Sigmoid colon (tissue), 4 donors: ENCODE measurements at regions not wholly inside any gene's neighbourhood (a gene's known extent, or its start where the extent isn't known, plus 50 kb on each side); places are given as distances from the start of the nearest gene placed in this dataset.

ENCODE experiments used
- EP300 ChIP-seq, 4 donors: sonication (generic); formaldehyde crosslinking; IDR thresholded peaks; one replicate each; pipeline ENCODE4 v1.6.1; 2017; ENCODE audit warnings: antibody characterized with exemption in 4 of 4
- POLR2A ChIP-seq, 2 donors: fragments of 450-650 bp; IDR thresholded peaks; one replicate each; pipeline ENCODE4 v1.6.1; 2016; ENCODE audit warnings: antibody characterized with exemption in 2 of 2, mild to moderate bottlenecking in 2 of 2, moderate library complexity in 2 of 2
- POLR2AphosphoS5 ChIP-seq, 4 donors: sonication (generic); formaldehyde crosslinking; IDR thresholded peaks; one replicate each; pipeline ENCODE4 v1.6.1; 2017; ENCODE audit warnings: antibody characterized with exemption in 4 of 4
- TF ChIP-seq, protein P1 (sequence below), 4 experiments: fragments of 450-650 bp in 3 of 4; fragments of 200-600 bp in 1 of 4; IDR thresholded peaks; one replicate each; pipeline ENCODE4 v1.5.1; 2016 to 2019; ENCODE audit warnings: antibody characterized with exemption in 4 of 4, mild to moderate bottlenecking in 3 of 4, moderate library complexity in 2 of 4

DNA sequence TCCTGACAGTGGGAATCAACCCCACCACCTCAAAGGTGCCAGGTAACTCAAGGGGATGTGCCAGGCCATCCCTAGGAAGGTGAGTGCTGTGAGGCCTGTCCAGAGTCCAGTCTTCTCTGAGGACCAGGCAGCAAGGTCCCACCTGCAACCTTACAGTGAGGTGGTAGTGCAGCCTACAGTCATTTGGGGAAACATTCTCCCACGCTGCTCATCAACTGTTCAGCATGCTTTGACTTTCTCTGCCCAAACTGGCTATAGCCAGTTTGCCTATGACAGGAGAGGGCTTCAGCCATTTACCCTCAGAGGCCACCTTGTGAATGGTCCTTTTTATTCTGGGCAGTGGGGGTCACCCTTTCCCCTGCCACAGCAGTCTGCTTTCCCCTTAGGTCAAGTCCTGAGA is 81.9 kb downstream of the ATPSCKMT start:
- TF ChIP-seq, protein P1, sequence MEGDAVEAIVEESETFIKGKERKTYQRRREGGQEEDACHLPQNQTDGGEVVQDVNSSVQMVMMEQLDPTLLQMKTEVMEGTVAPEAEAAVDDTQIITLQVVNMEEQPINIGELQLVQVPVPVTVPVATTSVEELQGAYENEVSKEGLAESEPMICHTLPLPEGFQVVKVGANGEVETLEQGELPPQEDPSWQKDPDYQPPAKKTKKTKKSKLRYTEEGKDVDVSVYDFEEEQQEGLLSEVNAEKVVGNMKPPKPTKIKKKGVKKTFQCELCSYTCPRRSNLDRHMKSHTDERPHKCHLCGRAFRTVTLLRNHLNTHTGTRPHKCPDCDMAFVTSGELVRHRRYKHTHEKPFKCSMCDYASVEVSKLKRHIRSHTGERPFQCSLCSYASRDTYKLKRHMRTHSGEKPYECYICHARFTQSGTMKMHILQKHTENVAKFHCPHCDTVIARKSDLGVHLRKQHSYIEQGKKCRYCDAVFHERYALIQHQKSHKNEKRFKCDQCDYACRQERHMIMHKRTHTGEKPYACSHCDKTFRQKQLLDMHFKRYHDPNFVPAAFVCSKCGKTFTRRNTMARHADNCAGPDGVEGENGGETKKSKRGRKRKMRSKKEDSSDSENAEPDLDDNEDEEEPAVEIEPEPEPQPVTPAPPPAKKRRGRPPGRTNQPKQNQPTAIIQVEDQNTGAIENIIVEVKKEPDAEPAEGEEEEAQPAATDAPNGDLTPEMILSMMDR (IDR thresholded peaks at IDR 0.05): no peak
- no peak for TF ChIP-seq EP300 (IDR thresholded peaks at IDR 0.05)
- TF ChIP-seq POLR2A (IDR thresholded peaks at IDR 0.05): no peak
- no peak for TF ChIP-seq POLR2AphosphoS5 (IDR thresholded peaks at IDR 0.05)
